Suprapubic skin (tissue), 4 donors: ENCODE measurements at regions not wholly inside any gene's neighbourhood (a gene's known extent, or its start where the extent isn't known, plus 50 kb on each side); places are given as distances from the start of the nearest gene placed in this dataset.

Experiments
- DNase-seq, 2 donors: peaks; one replicate each; pipeline ENCODE4 v3.0.0-alpha.2; 2019; ENCODE audit warnings: low spot score in 2 of 2
- H3K27ac ChIP-seq: fragments of 200-600 bp; sonication (generic); one replicate; pipeline ENCODE4 v1.5.1; 2019
- H3K27me3 ChIP-seq: fragments of 200-600 bp; sonication (generic); one replicate; pipeline ENCODE4 v1.5.1; 2019
- H3K36me3 ChIP-seq: fragments of 200-600 bp; sonication (generic); one replicate; pipeline ENCODE4 v1.5.1; 2019
- H3K4me1 ChIP-seq: fragments of 200-600 bp; sonication (generic); one replicate; pipeline ENCODE4 v1.5.1; 2019
- H3K4me3 ChIP-seq: fragments of 200-600 bp; sonication (generic); one replicate; pipeline ENCODE4 v1.5.1; 2019; ENCODE audit warnings: mild to moderate bottlenecking
- H3K9me3 ChIP-seq: fragments of 200-600 bp; sonication (generic); one replicate; pipeline ENCODE4 v1.5.1; 2019
- CTCF ChIP-seq, 2 donors: fragments of 200-600 bp in 1 of 2; fragments of 450-650 bp in 1 of 2; sonication (generic) in 1 of 2; IDR thresholded peaks; one replicate each; pipeline ENCODE4 v1.5.1; 2016 to 2019; ENCODE audit warnings: antibody characterized with exemption in 2 of 2, mild to moderate bottlenecking in 1 of 2, moderate library complexity in 1 of 2
- EP300 ChIP-seq: sonication (generic); formaldehyde crosslinking; IDR thresholded peaks from one replicate; pipeline ENCODE4 v1.6.1; 2017; ENCODE audit warnings: antibody characterized with exemption
- POLR2A ChIP-seq, 2 donors: fragments of 450-650 bp; IDR thresholded peaks; one replicate each; pipeline ENCODE4 v1.6.1; 2017; ENCODE audit warnings: antibody characterized with exemption in 2 of 2, mild to moderate bottlenecking in 2 of 2, moderate library complexity in 2 of 2
- POLR2AphosphoS5 ChIP-seq, 3 donors: sonication (generic); formaldehyde crosslinking; IDR thresholded peaks; one replicate each; pipeline ENCODE4 v1.6.1; 2017; ENCODE audit warnings: antibody characterized with exemption in 3 of 3
- WGBS: methylation state at CpG from one replicate; pipeline ENCODE4 v1.1.5; 2018; 5-methylcytosine and 5-hydroxymethylcytosine counted together

GRCh38 chr5:103439007-103439406 lies 123.6 kb downstream of the NUDT12 start:
- no peaks in the 10 kb centered on the region for H3K27me3 ChIP-seq
- H3K27ac ChIP-seq = no peak overlapping the region
- no peak for DNase-seq
- no peak for TF ChIP-seq POLR2AphosphoS5 (IDR thresholded peaks at IDR 0.05)
- no peak for TF ChIP-seq EP300
- no peak for TF ChIP-seq POLR2A (IDR thresholded peaks at IDR 0.05)
- TF ChIP-seq CTCF (IDR thresholded peaks at IDR 0.05) = no peak
- 88% methylated on average over 2 of the region's 2 CpGs for WGBS
- no peaks in the 10 kb centered on the region for H3K4me1 ChIP-seq
- no peaks in the 10 kb centered on the region for H3K36me3 ChIP-seq
- H3K4me3 ChIP-seq = no peak overlapping the region
- no peaks in the 10 kb centered on the region for H3K9me3 ChIP-seq

- no peak for TF ChIP-seq CTCF (IDR thresholded peaks at IDR 0.05)
- TF ChIP-seq POLR2A (IDR thresholded peaks at IDR 0.05) = no peak
- TF ChIP-seq POLR2AphosphoS5 (IDR thresholded peaks at IDR 0.05) = no peak
- TF ChIP-seq EP300 = no peak
- Histone ChIP-seq H3K27me3 (no peaks in the 10 kb centered on the region), H3K4me1 (no peaks in the 10 kb centered on the region), H3K4me3 (no peak overlapping the region), H3K27ac (no peak overlapping the region), H3K9me3 (no peaks in the 10 kb centered on the region), H3K36me3 (no peaks in the 10 kb centered on the region)
- 91% methylated on average over 2 of the region's 2 CpGs for WGBS
- no peak for DNase-seq
These were observed 125.9 kb downstream of the NUDT12 start for GRCh38 chr5:103436656-103437055.

- 63% methylated on average over 1 of the region's 1 CpG for WGBS
- Histone ChIP-seq H3K36me3 (no peaks in the 10 kb centered on the region), H3K27me3 (no peaks in the 10 kb centered on the region), H3K9me3 (no peaks in the 10 kb centered on the region), H3K4me3 (no peak overlapping the region), H3K4me1 (no peaks in the 10 kb centered on the region), H3K27ac (no peak overlapping the region)
- DNase-seq = no peak
- TF ChIP-seq EP300 (no peak), POLR2AphosphoS5 (IDR thresholded peaks at IDR 0.05) (no peak), CTCF (IDR thresholded peaks at IDR 0.05) (no peak), POLR2A (IDR thresholded peaks at IDR 0.05) (no peak)
These were observed 126.5 kb downstream of the NUDT12 start for GRCh38 chr5:103436112-103436511.

- DNase-seq = no peak
- H3K9me3 ChIP-seq = no peaks in the 10 kb centered on the region
- no peaks in the 10 kb centered on the region for H3K36me3 ChIP-seq
- H3K4me1 ChIP-seq = no peaks in the 10 kb centered on the region
- 78% methylated on average over 4 of the region's 4 CpGs for WGBS
- no peaks in the 10 kb centered on the region for H3K27me3 ChIP-seq
- no peak overlapping the region for H3K4me3 ChIP-seq
- no peak for TF ChIP-seq EP300
- no peak for TF ChIP-seq POLR2A (IDR thresholded peaks at IDR 0.05)
- no peak for TF ChIP-seq POLR2AphosphoS5 (IDR thresholded peaks at IDR 0.05)
- no peak for TF ChIP-seq CTCF (IDR thresholded peaks at IDR 0.05)
- H3K27ac ChIP-seq = no peak overlapping the region
These were observed 127.3 kb downstream of the NUDT12 start for GRCh38 chr5:103435136-103435889.

- TF ChIP-seq EP300 = no peak
- no peak for TF ChIP-seq POLR2AphosphoS5 (IDR thresholded peaks at IDR 0.05)
- TF ChIP-seq POLR2A (IDR thresholded peaks at IDR 0.05) = no peak
- no peak for TF ChIP-seq CTCF (IDR thresholded peaks at IDR 0.05)
- Histone ChIP-seq H3K36me3 (no peaks in the 10 kb centered on the region), H3K9me3 (no peaks in the 10 kb centered on the region), H3K27ac (no peak overlapping the region), H3K4me1 (no peaks in the 10 kb centered on the region), H3K4me3 (no peak overlapping the region), H3K27me3 (no peaks in the 10 kb centered on the region)
- no peak for DNase-seq
- 76% methylated on average over 6 of the region's 8 CpGs for WGBS
These were observed 128.5 kb downstream of the NUDT12 start for GRCh38 chr5:103434057-103434456.
